GM23338 (cell line): ENCODE measurements at regions not wholly inside any gene's neighbourhood (a gene's known extent, or its start where the extent isn't known, plus 50 kb on each side); places are given as distances from the start of the nearest gene placed in this dataset.

ENCODE experiments used
- CREB1 ChIP-seq: fragments of 250-450 bp; sonication (Bioruptor Pico); IDR thresholded peaks from 2 replicates; pipeline ENCODE4 v1.5.0; 2020; ENCODE audit warnings: low read depth, mild to moderate bottlenecking, moderate library complexity
- ETS1 ChIP-seq: IDR thresholded peaks from 2 replicates; pipeline ENCODE4 v1.6.1; 2016; ENCODE audit warnings: antibody characterized with exemption
- JUNB ChIP-seq: IDR thresholded peaks from one replicate; pipeline ENCODE4 v1.6.1; 2016; ENCODE audit warnings: antibody characterized with exemption; ENCODE audit not compliant: unreplicated experiment
- NANOG ChIP-seq: IDR thresholded peaks from 2 replicates; pipeline ENCODE4 v1.6.1; 2016; ENCODE audit warnings: antibody characterized with exemption, borderline replicate concordance
- POLR2AphosphoS5 ChIP-seq: IDR thresholded peaks from 2 replicates; pipeline ENCODE4 v1.6.1; 2016; ENCODE audit warnings: antibody characterized with exemption, low read depth
- REST ChIP-seq: IDR thresholded peaks from one replicate; pipeline ENCODE4 v1.6.1; 2018; ENCODE audit warnings: antibody characterized with exemption; ENCODE audit not compliant: unreplicated experiment
- STAT1 ChIP-seq: IDR thresholded peaks from one replicate; pipeline ENCODE4 v1.6.1; 2016; ENCODE audit warnings: antibody characterized with exemption; ENCODE audit not compliant: unreplicated experiment
- ZNF331 ChIP-seq: fragments of 250-450 bp; sonication (Bioruptor Pico); IDR thresholded peaks from 2 replicates; pipeline ENCODE4 v1.5.0; 2020; ENCODE audit warnings: low read depth, mild to moderate bottlenecking, moderate library complexity
- TF ChIP-seq, protein P1 (sequence below): fragments of 250-450 bp; sonication (Bioruptor Pico); IDR thresholded peaks from 2 replicates; pipeline ENCODE4 v1.5.0; 2020; ENCODE audit warnings: mild to moderate bottlenecking, moderate library complexity

DNA sequence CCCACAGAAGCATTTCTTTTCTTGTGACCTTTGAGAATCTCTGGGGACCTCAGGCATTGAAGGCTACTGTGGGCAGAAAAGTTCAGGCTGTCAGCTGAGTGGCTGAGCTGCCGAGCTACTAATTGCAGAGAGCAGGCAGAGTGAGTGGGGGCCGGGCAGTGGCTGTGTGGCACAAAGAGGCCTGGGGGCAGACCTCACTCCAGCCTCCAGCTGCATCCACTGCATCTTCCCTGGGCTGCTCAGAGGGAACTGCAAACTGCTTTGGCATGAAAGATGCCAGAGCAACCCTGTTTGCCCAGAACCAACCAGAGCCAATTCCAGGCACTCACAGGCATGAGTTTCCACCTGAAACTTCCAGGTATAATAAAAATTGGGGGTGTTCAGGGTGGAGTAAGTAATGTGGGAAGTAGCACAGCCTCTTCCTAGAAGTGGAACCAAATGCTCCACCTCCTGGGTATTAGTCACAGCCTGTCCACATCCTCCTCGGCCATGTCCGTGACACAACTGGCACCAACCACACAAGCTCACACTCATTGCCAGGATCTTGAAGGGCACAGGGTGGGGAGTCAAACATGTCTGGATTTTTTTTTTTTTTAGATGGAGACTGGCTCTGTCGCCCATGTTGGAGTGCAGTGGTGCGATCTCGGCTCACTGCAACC, 548.9 kb downstream of the BNC2 start (continued):
- TF ChIP-seq, protein P1, sequence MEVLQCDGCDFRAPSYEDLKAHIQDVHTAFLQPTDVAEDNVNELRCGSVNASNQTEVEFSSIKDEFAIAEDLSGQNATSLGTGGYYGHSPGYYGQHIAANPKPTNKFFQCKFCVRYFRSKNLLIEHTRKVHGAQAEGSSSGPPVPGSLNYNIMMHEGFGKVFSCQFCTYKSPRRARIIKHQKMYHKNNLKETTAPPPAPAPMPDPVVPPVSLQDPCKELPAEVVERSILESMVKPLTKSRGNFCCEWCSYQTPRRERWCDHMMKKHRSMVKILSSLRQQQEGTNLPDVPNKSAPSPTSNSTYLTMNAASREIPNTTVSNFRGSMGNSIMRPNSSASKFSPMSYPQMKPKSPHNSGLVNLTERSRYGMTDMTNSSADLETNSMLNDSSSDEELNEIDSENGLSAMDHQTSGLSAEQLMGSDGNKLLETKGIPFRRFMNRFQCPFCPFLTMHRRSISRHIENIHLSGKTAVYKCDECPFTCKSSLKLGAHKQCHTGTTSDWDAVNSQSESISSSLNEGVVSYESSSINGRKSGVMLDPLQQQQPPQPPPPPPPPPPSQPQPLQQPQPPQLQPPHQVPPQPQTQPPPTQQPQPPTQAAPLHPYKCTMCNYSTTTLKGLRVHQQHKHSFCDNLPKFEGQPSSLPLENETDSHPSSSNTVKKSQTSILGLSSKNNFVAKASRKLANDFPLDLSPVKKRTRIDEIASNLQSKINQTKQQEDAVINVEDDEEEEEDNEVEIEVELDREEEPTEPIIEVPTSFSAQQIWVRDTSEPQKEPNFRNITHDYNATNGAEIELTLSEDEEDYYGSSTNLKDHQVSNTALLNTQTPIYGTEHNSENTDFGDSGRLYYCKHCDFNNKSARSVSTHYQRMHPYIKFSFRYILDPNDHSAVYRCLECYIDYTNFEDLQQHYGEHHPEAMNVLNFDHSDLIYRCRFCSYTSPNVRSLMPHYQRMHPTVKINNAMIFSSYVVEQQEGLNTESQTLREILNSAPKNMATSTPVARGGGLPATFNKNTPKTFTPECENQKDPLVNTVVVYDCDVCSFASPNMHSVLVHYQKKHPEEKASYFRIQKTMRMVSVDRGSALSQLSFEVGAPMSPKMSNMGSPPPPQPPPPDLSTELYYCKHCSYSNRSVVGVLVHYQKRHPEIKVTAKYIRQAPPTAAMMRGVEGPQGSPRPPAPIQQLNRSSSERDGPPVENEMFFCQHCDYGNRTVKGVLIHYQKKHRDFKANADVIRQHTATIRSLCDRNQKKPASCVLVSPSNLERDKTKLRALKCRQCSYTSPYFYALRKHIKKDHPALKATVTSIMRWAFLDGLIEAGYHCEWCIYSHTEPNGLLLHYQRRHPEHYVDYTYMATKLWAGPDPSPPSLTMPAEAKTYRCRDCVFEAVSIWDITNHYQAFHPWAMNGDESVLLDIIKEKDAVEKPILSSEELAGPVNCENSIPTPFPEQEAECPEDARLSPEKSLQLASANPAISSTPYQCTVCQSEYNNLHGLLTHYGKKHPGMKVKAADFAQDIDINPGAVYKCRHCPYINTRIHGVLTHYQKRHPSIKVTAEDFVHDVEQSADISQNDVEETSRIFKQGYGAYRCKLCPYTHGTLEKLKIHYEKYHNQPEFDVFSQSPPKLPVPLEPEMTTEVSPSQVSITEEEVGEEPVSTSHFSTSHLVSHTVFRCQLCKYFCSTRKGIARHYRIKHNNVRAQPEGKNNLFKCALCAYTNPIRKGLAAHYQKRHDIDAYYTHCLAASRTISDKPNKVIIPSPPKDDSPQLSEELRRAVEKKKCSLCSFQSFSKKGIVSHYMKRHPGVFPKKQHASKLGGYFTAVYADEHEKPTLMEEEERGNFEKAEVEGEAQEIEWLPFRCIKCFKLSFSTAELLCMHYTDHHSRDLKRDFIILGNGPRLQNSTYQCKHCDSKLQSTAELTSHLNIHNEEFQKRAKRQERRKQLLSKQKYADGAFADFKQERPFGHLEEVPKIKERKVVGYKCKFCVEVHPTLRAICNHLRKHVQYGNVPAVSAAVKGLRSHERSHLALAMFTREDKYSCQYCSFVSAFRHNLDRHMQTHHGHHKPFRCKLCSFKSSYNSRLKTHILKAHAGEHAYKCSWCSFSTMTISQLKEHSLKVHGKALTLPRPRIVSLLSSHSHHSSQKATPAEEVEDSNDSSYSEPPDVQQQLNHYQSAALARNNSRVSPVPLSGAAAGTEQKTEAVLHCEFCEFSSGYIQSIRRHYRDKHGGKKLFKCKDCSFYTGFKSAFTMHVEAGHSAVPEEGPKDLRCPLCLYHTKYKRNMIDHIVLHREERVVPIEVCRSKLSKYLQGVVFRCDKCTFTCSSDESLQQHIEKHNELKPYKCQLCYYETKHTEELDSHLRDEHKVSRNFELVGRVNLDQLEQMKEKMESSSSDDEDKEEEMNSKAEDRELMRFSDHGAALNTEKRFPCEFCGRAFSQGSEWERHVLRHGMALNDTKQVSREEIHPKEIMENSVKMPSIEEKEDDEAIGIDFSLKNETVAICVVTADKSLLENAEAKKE (CRISPR knock-in tag): no peak
- TF ChIP-seq JUNB: no peak
- TF ChIP-seq ZNF331 (CRISPR knock-in tag): no peak
- TF ChIP-seq STAT1: no peak
- TF ChIP-seq CREB1: no peak
- TF ChIP-seq REST: no peak
- no peak for TF ChIP-seq ETS1
- no peak for TF ChIP-seq NANOG
- TF ChIP-seq POLR2AphosphoS5: no peak
